DOHH2 (cell line): ENCODE measurements at regions not wholly inside any gene's neighbourhood (a gene's known extent, or its start where the extent isn't known, plus 50 kb on each side); places are given as distances from the start of the nearest gene placed in this dataset.

Experiments used
- EZH2phosphoT487 ChIP-seq: fragments of 200-600 bp; sonication (generic); IDR thresholded peaks from 2 replicates; pipeline ENCODE4 v1.6.1; 2017; ENCODE audit warnings: borderline replicate concordance, mild to moderate bottlenecking, antibody characterized with exemption, low read length, moderate library complexity, mixed read lengths
- TF ChIP-seq, protein P1 (sequence below): fragments of 200-600 bp; sonication (generic); IDR thresholded peaks from one replicate; pipeline ENCODE4 v1.5.1; 2014; ENCODE audit warnings: antibody characterized with exemption, mild to moderate bottlenecking, low read depth, low read length; ENCODE audit not compliant: poor library complexity, severe bottlenecking

DNA sequence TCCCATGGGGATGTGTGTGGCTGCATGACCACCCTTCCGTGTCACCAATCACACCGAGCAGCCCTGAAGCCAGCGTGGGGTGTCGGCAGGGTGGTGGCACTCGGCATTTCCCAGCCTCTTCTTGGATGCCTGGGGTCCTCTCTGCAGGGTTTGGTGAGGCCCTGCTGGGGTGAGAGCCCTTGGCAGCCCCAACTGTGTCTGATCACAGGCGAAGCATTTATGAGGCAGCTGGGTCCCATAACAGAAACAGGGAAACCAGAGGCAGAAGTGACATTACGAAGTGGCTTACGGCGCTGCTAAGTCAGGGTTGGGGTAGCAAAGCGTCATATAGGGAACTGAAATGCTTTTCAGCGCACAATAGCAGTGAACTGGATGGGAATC lies 92.3 kb upstream of the SEPTIN5 start:
- TF ChIP-seq, protein P1, sequence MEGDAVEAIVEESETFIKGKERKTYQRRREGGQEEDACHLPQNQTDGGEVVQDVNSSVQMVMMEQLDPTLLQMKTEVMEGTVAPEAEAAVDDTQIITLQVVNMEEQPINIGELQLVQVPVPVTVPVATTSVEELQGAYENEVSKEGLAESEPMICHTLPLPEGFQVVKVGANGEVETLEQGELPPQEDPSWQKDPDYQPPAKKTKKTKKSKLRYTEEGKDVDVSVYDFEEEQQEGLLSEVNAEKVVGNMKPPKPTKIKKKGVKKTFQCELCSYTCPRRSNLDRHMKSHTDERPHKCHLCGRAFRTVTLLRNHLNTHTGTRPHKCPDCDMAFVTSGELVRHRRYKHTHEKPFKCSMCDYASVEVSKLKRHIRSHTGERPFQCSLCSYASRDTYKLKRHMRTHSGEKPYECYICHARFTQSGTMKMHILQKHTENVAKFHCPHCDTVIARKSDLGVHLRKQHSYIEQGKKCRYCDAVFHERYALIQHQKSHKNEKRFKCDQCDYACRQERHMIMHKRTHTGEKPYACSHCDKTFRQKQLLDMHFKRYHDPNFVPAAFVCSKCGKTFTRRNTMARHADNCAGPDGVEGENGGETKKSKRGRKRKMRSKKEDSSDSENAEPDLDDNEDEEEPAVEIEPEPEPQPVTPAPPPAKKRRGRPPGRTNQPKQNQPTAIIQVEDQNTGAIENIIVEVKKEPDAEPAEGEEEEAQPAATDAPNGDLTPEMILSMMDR: no peak
- no peak for TF ChIP-seq EZH2phosphoT487
